Brain pericyte (primary cell): ENCODE measurements at regions not wholly inside any gene's neighbourhood (a gene's known extent, or its start where the extent isn't known, plus 50 kb on each side); places are given as distances from the start of the nearest gene placed in this dataset.
"Not testable (repeated sequence)": the region's sequence is repeated elsewhere in the genome, so short reads cannot be mapped to it uniquely, and the experiment has no call there.

Experiments used
- DNase-seq: peaks from one replicate; pipeline ENCODE4 v3.0.0-alpha.2; 2012; ENCODE audit warnings: low read depth, low spot score

DNA sequence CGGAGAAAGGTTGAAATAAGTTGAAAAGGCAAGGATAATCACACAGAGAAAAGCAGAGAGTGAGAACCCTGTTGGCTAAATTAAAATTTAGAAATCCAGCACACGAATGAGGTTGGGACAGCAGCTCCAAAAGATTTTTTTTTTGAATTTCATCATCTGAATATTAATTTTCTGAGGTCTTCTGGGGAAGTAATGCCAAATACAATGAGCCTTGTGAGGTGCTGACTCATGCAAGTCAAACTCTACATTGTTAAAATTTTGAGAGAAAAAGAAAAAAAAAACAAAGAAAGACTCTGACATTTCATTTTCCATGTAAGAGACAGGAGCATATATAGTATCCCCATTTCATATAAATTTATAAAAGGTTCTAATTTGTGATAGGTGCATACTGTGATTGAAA lies 614.2 kb upstream of the CDH2 start:
- DNase-seq, result no peak

- DNase-seq, result no peak
These were observed 612.6 kb upstream of the CDH2 start for GRCh38 chr18:28789502-28789901.

DNA sequence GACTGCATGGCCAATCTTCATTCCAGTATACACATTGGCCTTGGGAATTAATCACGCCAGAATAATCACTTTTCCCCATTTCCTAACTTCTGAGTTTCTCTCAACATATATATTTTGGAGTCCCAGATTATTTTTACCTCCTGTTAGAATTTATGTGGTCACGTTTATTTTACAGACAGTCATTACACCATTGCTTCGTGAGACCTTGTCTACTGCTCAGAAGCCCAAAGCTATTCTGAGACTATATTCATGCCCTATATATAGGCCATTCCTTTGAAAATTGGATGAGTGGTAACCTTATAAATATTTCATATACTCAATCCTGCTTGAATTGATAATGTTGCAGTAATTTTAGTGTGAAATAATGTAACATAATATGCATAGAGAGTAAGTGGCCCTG lies 610.0 kb upstream of the CDH2 start:
- DNase-seq, result no peak

DNA sequence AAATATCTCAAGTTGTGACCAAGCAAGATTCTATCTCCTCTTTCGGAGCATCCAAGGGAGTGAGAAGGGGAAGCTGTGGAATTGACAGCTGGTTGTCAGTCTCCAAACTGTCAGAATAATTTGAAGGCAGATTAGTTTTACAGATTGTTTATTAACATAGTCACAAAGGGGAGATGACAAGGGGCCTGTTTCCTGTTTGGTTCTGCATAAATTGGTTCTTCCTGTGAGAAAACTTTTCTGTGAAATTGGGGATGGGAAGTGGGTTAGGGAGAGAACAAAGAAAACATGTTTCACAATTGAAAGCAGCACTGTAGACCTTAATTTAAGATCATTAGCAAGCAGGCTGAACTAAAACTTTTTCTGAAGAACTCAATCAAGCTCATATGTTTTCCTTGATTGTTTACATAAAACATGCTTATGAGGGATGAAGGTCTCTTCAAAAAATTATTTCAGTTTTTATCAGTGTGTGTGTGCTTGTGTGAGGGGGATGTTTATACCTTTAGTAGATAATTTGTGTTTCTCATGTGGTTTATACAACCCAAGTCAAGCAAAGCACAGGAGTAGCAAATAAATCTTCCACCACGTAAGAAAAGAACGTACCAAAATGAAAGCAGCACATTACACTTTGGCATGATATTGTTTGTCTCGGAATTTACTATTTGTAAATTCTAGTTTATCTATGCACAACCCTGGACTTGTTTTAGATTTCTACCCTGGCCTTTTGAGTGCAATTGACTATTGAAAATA lies 604.9 kb upstream of the CDH2 start:
- DNase-seq, result no peak

DNA sequence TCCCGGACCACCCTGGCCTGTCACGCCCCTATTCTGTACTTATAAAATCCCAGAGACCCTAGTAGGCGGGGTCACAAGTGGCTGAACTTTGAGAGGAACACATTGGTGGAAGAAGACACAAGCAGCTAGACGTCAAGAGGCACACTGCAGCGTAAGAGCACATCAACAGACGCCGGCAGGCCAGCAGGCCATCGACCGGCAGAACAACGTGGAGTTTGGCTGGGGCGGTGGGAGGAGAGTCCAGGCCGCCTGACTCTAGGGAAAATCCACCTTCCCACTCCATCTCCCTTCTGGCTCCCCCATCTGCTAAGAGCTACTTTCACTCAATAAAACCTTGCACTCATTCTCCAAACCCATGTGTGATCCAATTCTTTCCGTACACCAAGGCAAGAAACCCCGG lies 601.8 kb upstream of the CDH2 start:
- DNase-seq, result no peak

GRCh38 chr18:28777756-28778155 lies 600.8 kb upstream of the CDH2 start:
- no peak for DNase-seq

DNA sequence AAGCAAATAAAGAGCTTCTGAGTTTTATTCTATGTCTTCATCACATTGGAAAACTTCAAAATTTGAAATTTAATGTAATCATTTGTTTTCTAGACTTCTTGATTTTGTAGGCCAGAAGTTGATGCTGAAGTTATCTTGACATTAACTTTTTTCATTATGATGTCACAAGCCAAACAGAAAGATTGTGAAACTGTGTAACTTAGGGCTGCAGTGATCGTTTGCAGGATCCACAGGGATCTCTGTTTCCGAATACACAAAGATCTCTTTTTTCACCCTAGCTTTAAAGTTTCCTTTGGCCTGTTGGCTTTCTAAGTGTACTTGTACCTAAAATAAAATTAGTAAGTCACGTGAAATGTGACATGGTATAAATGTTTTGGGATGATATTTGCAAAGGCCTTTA lies 594.9 kb upstream of the CDH2 start:
- DNase-seq, result no peak

GRCh38 chr18:28768791-28769768 lies 592.1 kb upstream of the CDH2 start:
- DNase-seq, result no peak

- no peak for DNase-seq
These were observed 590.8 kb upstream of the CDH2 start for GRCh38 chr18:28767727-28768211.

GRCh38 chr18:28767201-28767600 lies 590.3 kb upstream of the CDH2 start:
- no peak for DNase-seq

- no peak for DNase-seq
These were observed 589.8 kb upstream of the CDH2 start for GRCh38 chr18:28766721-28767120.

DNA sequence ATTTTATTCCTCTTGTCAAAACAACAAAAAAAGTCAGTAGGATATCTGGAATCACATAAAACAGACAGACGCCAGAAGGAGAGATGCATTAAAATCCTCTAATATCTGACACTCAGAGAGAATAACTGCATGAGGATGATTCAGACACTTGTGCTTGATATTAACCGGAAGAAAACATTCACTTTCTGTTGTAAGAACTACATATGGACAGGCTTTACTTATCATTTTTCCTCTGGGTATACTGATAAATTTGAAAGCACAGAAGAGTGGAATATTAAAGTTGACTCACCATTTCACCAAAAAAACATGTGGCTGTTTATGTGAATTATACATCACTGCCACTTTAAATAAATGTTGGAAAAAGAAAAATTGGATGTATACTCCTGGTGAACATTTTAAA lies 589.1 kb upstream of the CDH2 start:
- no peak for DNase-seq

DNA sequence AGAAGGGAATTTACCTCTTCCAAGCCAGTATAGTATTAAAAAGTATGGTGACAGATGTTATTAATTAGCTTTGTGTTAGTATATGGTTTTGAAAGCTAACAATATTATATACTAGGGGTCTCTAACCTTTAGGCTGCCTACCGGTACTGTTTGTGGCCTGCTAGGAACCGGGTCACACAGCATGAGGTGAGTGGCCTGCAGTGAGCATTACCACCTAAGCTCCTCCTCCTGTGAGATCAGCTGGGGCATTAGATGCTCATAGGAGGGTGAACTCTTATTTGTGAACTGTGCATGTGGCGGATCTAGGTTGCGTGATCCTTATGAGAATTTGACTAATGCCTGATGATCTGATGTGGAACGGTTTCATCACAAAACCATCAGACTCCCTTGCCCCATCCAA lies 583.4 kb upstream of the CDH2 start:
- DNase-seq, result no peak

- no peak for DNase-seq
These were observed 580.6 kb upstream of the CDH2 start for GRCh38 chr18:28757466-28758008.

GRCh38 chr18:28743115-28743514 lies 566.2 kb upstream of the CDH2 start:
- no peak for DNase-seq

GRCh38 chr18:28740575-28740974 lies 563.6 kb upstream of the CDH2 start:
- no peak for DNase-seq

DNA sequence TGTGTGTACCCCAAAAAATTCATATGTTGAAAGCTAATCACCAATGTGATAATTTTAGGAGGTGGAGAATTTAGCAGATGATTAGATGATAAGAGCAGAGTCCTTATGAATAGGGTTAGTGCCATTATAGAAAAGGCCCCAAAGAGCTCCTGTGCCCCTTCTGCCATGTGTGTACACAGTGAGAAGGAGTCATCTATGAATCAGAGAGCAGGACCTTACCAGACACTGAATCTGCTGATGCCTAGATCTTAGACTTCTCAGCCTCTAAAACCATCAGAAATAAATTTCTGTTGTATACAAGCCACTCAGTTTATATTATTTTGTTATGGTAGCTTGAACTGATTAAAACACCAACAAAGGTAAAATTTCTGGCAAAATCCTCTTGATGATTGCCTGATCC lies 560.0 kb upstream of the CDH2 start:
- DNase-seq, result no peak

GRCh38 chr18:28736223-28736622 lies 559.3 kb upstream of the CDH2 start:
- DNase-seq, result no peak

DNA sequence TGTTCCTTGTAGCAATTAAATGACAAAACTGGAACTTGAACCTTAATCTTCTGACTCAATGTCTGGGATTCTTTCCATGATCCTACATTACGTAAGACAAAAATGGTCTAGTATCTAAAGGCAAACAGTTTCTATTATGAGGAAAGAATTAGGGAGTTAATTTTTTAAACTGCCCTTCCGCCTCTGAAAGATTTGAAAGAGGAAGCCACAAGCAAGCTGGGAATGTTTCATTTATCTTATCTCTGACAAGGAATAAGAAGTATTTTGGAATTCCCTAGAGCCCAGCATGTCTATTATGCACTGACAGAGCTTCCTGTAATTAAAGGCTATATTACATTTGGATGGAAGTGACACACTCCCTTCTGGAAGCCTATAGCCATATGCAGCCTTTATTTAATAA lies 558.8 kb upstream of the CDH2 start:
- no peak for DNase-seq

DNA sequence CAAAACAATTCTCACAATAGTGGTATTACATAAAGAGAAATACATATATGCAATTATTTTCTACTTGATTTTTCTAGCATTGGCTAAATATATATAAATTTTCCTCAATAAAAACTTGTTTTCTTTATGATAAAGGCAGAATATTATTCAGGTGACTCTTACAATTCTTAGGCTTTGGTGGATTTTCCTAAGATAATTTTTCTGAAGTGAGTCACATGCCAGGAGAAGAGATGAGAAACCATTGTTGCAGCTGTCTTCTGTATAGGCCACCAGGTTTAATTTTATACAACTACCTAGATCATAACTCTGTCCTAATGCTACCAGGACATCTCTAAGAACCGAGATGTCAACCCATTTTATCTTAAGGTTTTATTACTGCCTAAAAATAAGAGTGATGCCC lies 552.4 kb upstream of the CDH2 start:
- no peak for DNase-seq

- DNase-seq, result no peak
These were observed 552.0 kb upstream of the CDH2 start for GRCh38 chr18:28728891-28729290.

- not testable (repeated sequence) for DNase-seq
These were observed 550.3 kb upstream of the CDH2 start for GRCh38 chr18:28727189-28727588.
